HEK293T (cell line): ENCODE measurements at regions not wholly inside any gene's neighbourhood (a gene's known extent, or its start where the extent isn't known, plus 50 kb on each side); places are given as distances from the start of the nearest gene placed in this dataset.

Experiments used
- CTCF ChIA-PET: fragments of 350-600 bp; formaldehyde crosslinking; extraction: SDS; loops from one replicate; lab custom pipeline; 2021; ENCODE audit warnings: antibody characterized with exemption, inconsistent platforms; lab: Yijun Ruan, JAX
- POLR2A ChIA-PET: fragments of 350-600 bp; formaldehyde crosslinking; extraction: SDS; loops from one replicate; lab custom pipeline; 2020; ENCODE audit warnings: antibody characterized with exemption, inconsistent platforms; lab: Yijun Ruan, JAX
- DNase-seq: peaks from one replicate; pipeline ENCODE4 v3.0.0; 2012; ENCODE audit warnings: mixed read lengths; ENCODE audit errors: extremely low spot score
- ARNT ChIP-seq: fragments of 450-650 bp; IDR thresholded peaks from 2 replicates; pipeline ENCODE4 v1.6.1; 2017; ENCODE audit warnings: mild to moderate bottlenecking
- BHLHE40 ChIP-seq: fragments of 450-650 bp; IDR thresholded peaks from 2 replicates; pipeline ENCODE4 v1.6.1; 2016; ENCODE audit warnings: mild to moderate bottlenecking, moderate library complexity, borderline replicate concordance
- CTBP1 ChIP-seq: fragments of 450-650 bp; IDR thresholded peaks from 2 replicates; pipeline ENCODE4 v1.6.1; 2016; ENCODE audit warnings: borderline replicate concordance
- ELF4 ChIP-seq: fragments of 450-650 bp; IDR thresholded peaks from 2 replicates; pipeline ENCODE4 v1.6.1; 2017; ENCODE audit warnings: antibody characterized with exemption
- FOXA1 ChIP-seq: fragments of 450-650 bp; IDR thresholded peaks from 2 replicates; pipeline ENCODE4 v1.6.1; 2016; ENCODE audit warnings: mild to moderate bottlenecking
- FOXK2 ChIP-seq: fragments of 450-650 bp; IDR thresholded peaks from 2 replicates; pipeline ENCODE4 v1.6.1; 2016; ENCODE audit warnings: mild to moderate bottlenecking
- FOXM1 ChIP-seq: fragments of 450-650 bp; IDR thresholded peaks from 2 replicates; pipeline ENCODE4 v1.6.1; 2017; ENCODE audit warnings: mild to moderate bottlenecking, borderline replicate concordance
- HDGF ChIP-seq: fragments of 450-650 bp; IDR thresholded peaks from 2 replicates; pipeline ENCODE4 v1.6.1; 2017; ENCODE audit warnings: antibody characterized with exemption, borderline replicate concordance
- L3MBTL2 ChIP-seq: fragments of 450-650 bp; conservative IDR thresholded peaks from 2 replicates; pipeline ENCODE4 v1.6.1; 2016; ENCODE audit warnings: mild to moderate bottlenecking
- LEF1 ChIP-seq: fragments of 450-650 bp; IDR thresholded peaks from 2 replicates; pipeline ENCODE4 v1.6.1; 2017; ENCODE audit warnings: mild to moderate bottlenecking, borderline replicate concordance
- NFRKB ChIP-seq: fragments of 450-650 bp; IDR thresholded peaks from 2 replicates; pipeline ENCODE4 v1.6.1; 2016; ENCODE audit warnings: mild to moderate bottlenecking, moderate library complexity
- SP1 ChIP-seq: fragments of 450-650 bp; IDR thresholded peaks from 2 replicates; pipeline ENCODE4 v1.6.1; 2017
- SUZ12 ChIP-seq: fragments of 450-650 bp; IDR thresholded peaks from 2 replicates; pipeline ENCODE4 v1.6.1; 2016; ENCODE audit warnings: mild to moderate bottlenecking
- TARDBP ChIP-seq: fragments of 450-650 bp; IDR thresholded peaks from 2 replicates; pipeline ENCODE4 v1.6.1; 2016
- ZNF384 ChIP-seq: fragments of 450-650 bp; IDR thresholded peaks from 2 replicates; pipeline ENCODE4 v1.6.1; 2016
- TF ChIP-seq, protein P1 (sequence below): fragments of 450-650 bp; IDR thresholded peaks from 2 replicates; pipeline ENCODE4 v1.6.1; 2016

DNA sequence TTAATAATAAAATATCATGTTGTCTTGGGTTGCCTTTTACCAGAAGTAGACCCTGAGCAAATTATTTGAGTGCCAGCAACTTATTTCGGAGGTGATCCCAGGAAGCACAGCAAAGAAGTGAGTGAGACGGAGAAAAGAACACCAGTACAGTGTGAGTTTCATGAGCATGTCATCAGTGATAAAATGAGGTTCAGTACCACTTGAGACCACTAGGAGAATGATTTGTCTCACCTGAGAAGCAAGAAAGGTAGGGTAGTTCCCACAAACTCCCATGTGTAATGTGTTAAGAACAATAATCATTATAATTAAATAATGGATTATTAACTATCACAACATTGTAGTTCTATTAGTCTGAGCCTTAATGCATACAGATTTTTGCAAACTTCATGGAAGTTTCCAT lies 112.8 kb upstream of the DMD start:
- ChIA-PET POLR2A (no interaction called here), CTCF (no interaction called here)
- TF ChIP-seq BHLHE40 (no peak), FOXK2 (no peak), L3MBTL2 (no peak), NFRKB (no peak), ARNT (no peak), LEF1 (no peak), CTBP1 (no peak)
- DNase-seq, result peak; percentile 13

DNA sequence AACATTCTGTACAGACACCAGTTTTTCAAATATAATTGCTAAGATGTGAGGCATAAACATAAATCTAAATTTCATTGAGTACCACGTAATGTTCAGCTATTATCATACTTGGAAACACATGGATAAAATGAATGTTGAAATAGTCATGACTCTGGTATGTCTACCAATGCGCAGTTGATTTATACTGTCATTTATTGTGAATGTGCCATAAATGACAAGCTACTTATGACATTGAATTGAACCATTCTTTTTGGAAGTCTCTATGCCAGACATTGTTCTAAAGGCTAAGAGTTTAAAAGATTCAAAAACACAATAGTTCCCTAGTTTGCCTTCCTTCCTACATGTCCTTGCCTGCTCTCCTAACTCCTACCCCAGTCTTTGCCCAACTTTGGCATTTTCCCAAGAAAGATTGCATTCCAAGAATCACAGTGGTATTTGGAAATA lies 96.6 kb upstream of the DMD start:
- CTCF ChIA-PET, result no interaction called here
- no peak for TF ChIP-seq ARNT
- no peak for TF ChIP-seq TARDBP
- TF ChIP-seq SUZ12, result no peak
- TF ChIP-seq FOXA1, result no peak
- TF ChIP-seq, protein P1, sequence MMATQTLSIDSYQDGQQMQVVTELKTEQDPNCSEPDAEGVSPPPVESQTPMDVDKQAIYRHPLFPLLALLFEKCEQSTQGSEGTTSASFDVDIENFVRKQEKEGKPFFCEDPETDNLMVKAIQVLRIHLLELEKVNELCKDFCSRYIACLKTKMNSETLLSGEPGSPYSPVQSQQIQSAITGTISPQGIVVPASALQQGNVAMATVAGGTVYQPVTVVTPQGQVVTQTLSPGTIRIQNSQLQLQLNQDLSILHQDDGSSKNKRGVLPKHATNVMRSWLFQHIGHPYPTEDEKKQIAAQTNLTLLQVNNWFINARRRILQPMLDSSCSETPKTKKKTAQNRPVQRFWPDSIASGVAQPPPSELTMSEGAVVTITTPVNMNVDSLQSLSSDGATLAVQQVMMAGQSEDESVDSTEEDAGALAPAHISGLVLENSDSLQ, result no peak
- TF ChIP-seq HDGF, result no peak
- TF ChIP-seq NFRKB, result no peak
- no peak for TF ChIP-seq ZNF384
- no peak for TF ChIP-seq FOXM1
- TF ChIP-seq FOXK2, result no peak
- no peak for TF ChIP-seq BHLHE40
- no peak for TF ChIP-seq SP1
- no peak for TF ChIP-seq L3MBTL2
- no peak for TF ChIP-seq LEF1
- TF ChIP-seq CTBP1, result no peak
- POLR2A ChIA-PET, result no interaction called here
- DNase-seq, result no peak

DNA sequence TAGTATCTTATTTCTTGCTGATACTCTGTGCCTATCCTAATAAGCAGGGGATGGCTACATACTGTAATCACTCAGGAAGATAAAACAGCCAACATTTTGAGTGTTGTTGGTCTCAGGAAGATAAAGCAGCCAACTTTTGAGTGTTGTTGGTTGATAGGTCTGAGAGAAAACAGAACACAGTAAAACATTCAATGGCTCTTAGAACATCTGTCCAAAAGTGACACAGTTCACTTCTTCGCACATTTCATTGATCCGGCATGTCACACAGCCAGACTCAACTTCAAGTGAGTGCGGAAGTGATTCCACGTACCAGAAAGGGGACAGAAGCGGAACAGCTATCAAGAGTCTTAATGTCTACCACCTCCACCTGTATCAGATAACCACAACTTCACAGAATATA lies 87.3 kb upstream of the DMD start:
- no peak for DNase-seq
- TF ChIP-seq LEF1, result no peak
- no peak for TF ChIP-seq TARDBP
- TF ChIP-seq, protein P1, result no peak
- TF ChIP-seq FOXA1, result no peak
- no peak for TF ChIP-seq SP1
- no peak for TF ChIP-seq ZNF384
- TF ChIP-seq ELF4, result no peak
- TF ChIP-seq BHLHE40, result no peak
- TF ChIP-seq FOXK2, result no peak
- TF ChIP-seq SUZ12, result no peak
- no peak for TF ChIP-seq L3MBTL2
- TF ChIP-seq NFRKB, result no peak
- no peak for TF ChIP-seq CTBP1
- TF ChIP-seq HDGF, result no peak
- TF ChIP-seq ARNT, result no peak
- no peak for TF ChIP-seq FOXM1
- POLR2A ChIA-PET, result no interaction called here
- CTCF ChIA-PET, result no interaction called here

DNA sequence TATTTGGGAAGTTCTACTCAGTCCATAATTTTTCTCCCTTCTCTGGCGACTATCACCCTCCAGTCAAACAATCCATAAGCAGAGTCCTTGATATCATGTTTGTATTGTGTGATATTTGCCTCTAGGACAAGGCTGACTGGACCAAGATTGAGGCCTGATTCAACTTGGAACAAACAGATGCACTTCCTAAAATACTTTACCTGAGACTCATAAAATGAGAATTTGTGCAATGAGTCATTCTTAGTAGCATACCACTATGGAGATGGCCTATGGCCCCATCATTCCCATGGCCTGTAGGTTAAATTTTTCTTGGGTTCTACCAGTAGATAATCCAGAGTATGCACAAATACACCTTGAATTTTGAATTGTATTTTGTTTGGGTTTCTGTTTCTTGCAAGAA lies 74.2 kb upstream of the DMD start:
- CTCF ChIA-PET, result no interaction called here
- no peak for DNase-seq
- TF ChIP-seq L3MBTL2, result no peak
- no peak for TF ChIP-seq HDGF
- POLR2A ChIA-PET, result no interaction called here

DNA sequence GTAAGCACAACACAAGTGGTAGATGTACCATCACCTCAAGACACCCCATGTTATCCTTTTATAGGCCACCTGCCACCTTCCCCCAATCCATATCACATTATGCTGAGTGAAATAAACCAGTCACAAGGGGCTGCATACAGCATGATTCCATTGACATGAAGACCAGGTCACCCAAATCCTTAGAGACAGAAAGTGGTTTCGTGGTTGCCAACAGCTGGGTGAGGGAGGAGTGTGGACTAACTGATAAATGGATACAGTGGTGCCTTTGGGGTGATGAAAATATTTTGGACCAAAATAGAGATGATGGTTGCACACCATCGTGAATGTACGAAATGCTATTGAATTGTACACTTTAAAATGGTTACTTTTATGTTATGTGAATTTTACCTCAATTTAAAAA lies 65.7 kb upstream of the DMD start:
- POLR2A ChIA-PET, result no interaction called here
- CTCF ChIA-PET, result no interaction called here
- no peak for TF ChIP-seq TARDBP
- no peak for TF ChIP-seq CTBP1
- no peak for DNase-seq

DNA sequence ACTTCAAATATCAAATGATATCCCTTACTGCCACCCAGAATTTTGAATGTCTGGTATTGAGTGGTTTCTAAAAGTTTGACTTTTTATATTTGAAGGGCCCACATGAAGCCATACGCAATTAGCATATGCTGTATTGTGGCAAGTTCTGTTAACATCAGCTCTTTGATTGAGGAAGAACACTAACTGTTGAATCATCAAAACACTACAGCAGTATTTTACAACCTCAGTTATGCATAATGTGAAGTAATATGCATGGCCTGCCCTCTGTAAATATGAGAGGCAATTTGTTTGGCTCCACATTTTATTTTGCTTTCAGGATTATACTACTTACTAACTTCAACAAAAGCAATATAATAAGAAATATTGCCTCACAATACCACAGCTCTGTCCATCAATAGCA lies 62.2 kb upstream of the DMD start:
- POLR2A ChIA-PET, result no interaction called here
- CTCF ChIA-PET, result no interaction called here
- no peak for DNase-seq
- TF ChIP-seq L3MBTL2, result no peak
- no peak for TF ChIP-seq FOXA1
- no peak for TF ChIP-seq ARNT
- no peak for TF ChIP-seq LEF1
- TF ChIP-seq SUZ12, result no peak
- TF ChIP-seq ELF4, result no peak
- TF ChIP-seq FOXK2, result no peak
- no peak for TF ChIP-seq BHLHE40
- TF ChIP-seq, protein P1, result no peak
- TF ChIP-seq SP1, result no peak

DNA sequence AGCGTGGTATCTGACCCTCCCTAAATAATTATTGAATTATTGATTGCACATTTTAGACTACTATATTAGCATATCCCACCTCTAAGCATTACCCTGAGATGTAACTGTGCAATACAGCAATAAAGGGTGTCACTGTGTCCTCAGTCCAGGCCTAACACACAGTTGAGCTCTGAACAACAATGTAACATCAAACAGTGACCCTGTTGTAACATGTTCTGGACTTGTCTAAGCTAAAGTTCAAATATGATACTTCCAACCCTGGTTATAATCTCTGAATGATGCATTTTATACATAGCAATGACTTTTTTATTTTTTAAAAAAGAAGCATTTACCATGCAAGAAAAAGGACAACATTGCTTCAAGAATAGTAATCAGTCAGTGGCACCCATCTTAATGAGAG lies 61.6 kb upstream of the DMD start:
- no peak for DNase-seq
- TF ChIP-seq LEF1 (no peak), SP1 (no peak)
- TF ChIP-seq, protein P1, result no peak
- CTCF ChIA-PET, result no interaction called here
- POLR2A ChIA-PET, result no interaction called here
